ENCODE measurements at regions not wholly inside any gene's neighbourhood (a gene's known extent, or its start where the extent isn't known, plus 50 kb on each side); places are given as distances from the start of the nearest gene placed in this dataset.

DNA sequence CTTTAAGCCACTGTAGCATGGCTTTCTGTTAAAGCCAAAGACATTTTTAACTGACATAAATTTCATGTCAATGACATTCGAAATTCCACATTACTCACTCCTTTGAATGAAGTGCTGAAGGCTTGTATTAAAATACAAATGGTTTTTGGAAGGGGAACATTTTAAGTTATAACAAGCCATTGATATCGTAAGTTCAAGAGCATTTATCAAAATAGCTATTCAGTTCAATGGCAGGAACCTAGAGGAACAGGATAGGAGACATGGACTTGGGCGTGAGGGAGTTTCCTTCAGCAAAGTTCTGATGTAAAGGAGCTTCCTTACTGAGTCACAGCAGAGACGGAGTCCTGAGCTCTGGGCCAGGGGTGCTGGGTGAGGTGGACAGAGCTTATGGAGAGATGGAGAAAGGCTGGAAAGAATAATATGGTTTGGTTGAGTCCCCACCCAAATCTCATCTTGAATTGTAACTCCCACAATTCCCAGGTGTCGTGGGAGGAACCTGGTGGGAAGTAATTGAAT, 631.8 kb downstream of the BNC2 start:
- TF ChIP-seq, protein P1, sequence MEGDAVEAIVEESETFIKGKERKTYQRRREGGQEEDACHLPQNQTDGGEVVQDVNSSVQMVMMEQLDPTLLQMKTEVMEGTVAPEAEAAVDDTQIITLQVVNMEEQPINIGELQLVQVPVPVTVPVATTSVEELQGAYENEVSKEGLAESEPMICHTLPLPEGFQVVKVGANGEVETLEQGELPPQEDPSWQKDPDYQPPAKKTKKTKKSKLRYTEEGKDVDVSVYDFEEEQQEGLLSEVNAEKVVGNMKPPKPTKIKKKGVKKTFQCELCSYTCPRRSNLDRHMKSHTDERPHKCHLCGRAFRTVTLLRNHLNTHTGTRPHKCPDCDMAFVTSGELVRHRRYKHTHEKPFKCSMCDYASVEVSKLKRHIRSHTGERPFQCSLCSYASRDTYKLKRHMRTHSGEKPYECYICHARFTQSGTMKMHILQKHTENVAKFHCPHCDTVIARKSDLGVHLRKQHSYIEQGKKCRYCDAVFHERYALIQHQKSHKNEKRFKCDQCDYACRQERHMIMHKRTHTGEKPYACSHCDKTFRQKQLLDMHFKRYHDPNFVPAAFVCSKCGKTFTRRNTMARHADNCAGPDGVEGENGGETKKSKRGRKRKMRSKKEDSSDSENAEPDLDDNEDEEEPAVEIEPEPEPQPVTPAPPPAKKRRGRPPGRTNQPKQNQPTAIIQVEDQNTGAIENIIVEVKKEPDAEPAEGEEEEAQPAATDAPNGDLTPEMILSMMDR (conservative IDR thresholded peaks at IDR 0.05; ENCODE audit: control insufficient read depth, insufficient read depth, low read depth, low read length): no peak
- H3K4me3 ChIP-seq (ENCODE audit: control insufficient read depth, low read depth, low read length): no peak overlapping the region
- DNase-seq (ENCODE audit: low read depth): peak; percentile 57

DNA sequence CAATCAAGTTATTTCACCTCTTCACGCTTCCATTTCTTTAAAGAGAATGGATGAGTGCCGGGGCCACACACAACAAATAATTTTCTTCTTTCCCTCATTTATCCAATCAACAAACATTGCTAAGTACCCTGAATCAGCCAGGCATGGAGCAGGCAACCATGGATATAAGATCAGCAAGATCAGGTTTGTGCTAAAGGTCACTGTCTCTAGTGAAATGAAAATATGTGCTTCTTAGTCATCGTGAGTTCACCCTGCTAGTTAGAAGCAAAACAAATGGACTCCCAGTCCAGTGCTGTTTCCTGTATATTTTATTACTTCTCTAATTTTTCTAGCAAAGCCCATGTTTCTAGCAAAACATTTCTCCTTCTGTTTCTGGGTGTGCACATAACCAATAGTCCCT, 629.2 kb downstream of the BNC2 start:
- peak; percentile 89 for DNase-seq (ENCODE audit: low read depth)
- no peak overlapping the region for H3K4me3 ChIP-seq (ENCODE audit: control insufficient read depth, low read depth, low read length)
- TF ChIP-seq, protein P1 (conservative IDR thresholded peaks at IDR 0.05; ENCODE audit: control insufficient read depth, insufficient read depth, low read depth, low read length): no peak

DNA sequence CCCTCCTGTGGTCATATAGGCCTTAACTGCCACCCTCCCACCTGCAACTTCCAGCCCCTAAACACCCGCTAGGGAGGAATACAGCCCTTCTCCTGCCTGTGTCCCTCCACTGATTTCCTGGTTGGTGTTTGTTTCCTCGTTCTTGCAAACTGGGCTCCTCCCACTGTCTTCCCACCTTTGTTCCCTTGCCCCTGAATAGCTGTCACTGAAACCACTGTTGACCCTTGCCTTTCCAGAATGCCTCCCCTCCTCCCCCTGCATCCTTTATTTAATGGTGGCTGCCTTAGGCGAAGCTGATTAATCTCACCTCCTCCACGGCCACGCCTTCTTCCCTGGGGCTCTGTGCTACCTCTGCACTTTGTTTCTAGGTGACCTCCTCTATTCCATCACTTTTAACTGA, 626.7 kb downstream of the BNC2 start:
- TF ChIP-seq, protein P1 (conservative IDR thresholded peaks at IDR 0.05; ENCODE audit: control insufficient read depth, insufficient read depth, low read depth, low read length): no peak
- H3K4me3 ChIP-seq (ENCODE audit: control insufficient read depth, low read depth, low read length): no peak overlapping the region
- DNase-seq (ENCODE audit: low read depth): no peak

DNA sequence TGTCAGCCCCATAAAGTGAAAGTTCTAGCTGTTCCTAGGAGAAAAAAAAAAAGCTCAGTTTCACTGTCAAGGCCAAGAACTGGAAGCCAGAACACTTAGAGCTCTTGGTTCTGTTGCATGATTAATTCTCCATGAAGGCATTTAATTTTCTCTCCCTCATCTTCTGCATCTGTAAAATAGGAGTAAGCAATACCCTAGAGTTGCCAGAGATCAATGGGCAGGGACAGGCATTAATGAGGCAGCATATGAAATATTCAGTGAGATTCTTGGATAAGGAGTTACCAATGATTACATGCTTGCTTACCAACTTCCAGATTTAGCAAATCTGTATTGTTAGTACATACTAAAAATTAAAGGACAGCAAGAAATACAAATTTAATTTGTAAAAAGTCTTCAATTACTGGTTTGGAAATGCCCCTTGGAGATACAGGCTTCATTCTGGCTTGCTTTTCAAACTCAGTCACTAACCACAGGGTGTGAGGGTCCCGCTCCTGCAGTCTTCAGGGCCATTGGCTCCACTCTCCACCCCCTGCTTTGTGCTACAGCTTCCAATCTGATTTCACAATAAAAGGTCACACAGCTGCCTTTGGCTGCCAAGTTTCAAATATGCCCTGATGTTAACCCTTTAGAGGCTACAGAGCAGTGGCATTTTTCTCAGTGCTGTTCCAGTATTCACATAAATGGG, 624.6 kb downstream of the BNC2 start:
- TF ChIP-seq, protein P1 (conservative IDR thresholded peaks at IDR 0.05; ENCODE audit: control insufficient read depth, insufficient read depth, low read depth, low read length): no peak
- no peak overlapping the region for H3K4me3 ChIP-seq (ENCODE audit: control insufficient read depth, low read depth, low read length)
- peak; percentile 72 for DNase-seq (ENCODE audit: low read depth)

DNA sequence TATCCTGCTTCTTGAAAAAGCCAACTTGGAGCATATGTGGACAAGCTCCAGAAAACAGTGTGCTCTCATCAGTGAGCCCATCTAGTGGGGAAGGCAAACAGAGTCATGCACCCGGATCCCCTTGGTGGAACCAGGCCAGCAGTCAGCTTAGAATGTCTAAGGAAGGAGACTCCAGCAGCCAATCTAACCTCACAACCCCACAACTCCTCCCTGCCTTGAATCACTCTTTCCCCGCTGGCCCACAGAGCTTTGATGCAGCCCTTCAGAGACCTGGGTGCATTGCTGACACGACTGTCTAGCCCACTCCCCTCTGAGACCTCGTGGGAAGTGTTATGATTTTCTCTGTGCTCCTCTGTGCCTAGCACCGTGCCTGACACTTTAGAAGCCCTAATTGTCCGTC, 623.7 kb downstream of the BNC2 start:
- no peak overlapping the region for H3K4me3 ChIP-seq (ENCODE audit: control insufficient read depth, low read depth, low read length)
- DNase-seq (ENCODE audit: low read depth): peak; percentile 40
- TF ChIP-seq, protein P1 (conservative IDR thresholded peaks at IDR 0.05; ENCODE audit: control insufficient read depth, insufficient read depth, low read depth, low read length): no peak

DNA sequence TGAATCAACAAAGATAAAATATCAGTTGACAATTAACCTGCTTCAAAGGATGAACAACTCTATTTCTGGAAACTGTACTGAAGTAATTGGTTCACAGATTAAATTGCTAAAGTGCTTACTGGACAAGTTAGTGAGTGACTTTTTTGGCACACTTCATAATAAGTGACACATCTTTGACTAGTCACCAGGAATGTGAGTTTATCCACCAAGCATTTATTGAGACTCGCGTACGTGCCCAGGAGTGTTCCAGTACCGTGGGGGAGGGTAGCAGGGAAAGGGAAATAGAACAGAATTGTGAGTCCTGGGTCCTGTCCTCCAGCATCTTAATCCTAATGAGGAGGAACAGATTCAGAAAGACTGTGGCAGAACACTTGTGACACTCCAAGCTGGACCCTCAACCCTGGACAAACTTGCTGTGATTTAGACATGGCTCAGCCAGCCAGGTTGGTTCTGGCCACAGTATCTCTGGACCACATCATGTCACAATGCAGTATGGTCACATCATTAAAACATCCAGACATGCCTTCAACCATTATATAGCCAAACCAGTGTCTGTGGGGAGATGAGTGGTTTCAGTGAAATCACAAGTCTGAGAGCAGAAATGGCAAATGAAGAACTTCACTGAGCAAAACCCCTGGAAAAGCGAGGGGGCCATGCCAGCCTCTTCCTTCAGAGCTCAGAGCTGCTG, 623.1 kb downstream of the BNC2 start:
- peak; percentile 89 for DNase-seq (ENCODE audit: low read depth)
- TF ChIP-seq, protein P1 (conservative IDR thresholded peaks at IDR 0.05; ENCODE audit: control insufficient read depth, insufficient read depth, low read depth, low read length): no peak
- H3K4me3 ChIP-seq (ENCODE audit: control insufficient read depth, low read depth, low read length): no peak overlapping the region
